Stomach (tissue), 8 donors: ENCODE measurements at regions not wholly inside any gene's neighbourhood (a gene's known extent, or its start where the extent isn't known, plus 50 kb on each side); places are given as distances from the start of the nearest gene placed in this dataset.
A peak's percentile ranks its signal among the peaks of the same experiment; 100 is the strongest.

Source experiments
- DNase-seq, 2 donors: peaks; one replicate each; pipeline versions ENCODE4 v3.0.0 to v3.0.0-alpha.2; 2013 to 2019
- H3K27ac ChIP-seq, 5 donors: fragments of 200-600 bp in 4 of 5; sonication (generic) in 4 of 5; one replicate each; pipeline ENCODE4 v1.5.1; 2013 to 2019; ENCODE audit warnings: mild to moderate bottlenecking in 1 of 5, moderate library complexity in 1 of 5
- H3K27me3 ChIP-seq, 3 donors: fragments of 200-600 bp; sonication (generic); one replicate each; pipeline ENCODE4 v1.5.1; 2017 to 2019; ENCODE audit warnings: mixed run types in 1 of 3
- H3K36me3 ChIP-seq, 4 donors: fragments of 200-600 bp; sonication (generic); 1 replicate in 3 of 4; 2 replicates in 1 of 4; pipeline ENCODE4 v1.5.1; 2016 to 2019
- H3K4me1 ChIP-seq, 4 donors: fragments of 200-600 bp; sonication (generic); one replicate each; pipeline ENCODE4 v1.5.1; 2016 to 2019
- H3K4me3 ChIP-seq, 4 donors: fragments of 200-600 bp; sonication (generic) in 3 of 4; one replicate each; pipeline ENCODE4 v1.5.1; 2016 to 2019; ENCODE audit warnings: mild to moderate bottlenecking in 1 of 4
- H3K9me3 ChIP-seq, 4 donors: fragments of 200-600 bp; sonication (generic); one replicate each; pipeline ENCODE4 v1.5.1; 2016 to 2019
- EP300 ChIP-seq: sonication (generic); formaldehyde crosslinking; IDR thresholded peaks from one replicate; pipeline ENCODE4 v1.6.1; 2017; ENCODE audit warnings: antibody characterized with exemption
- POLR2A ChIP-seq, 4 donors: fragments of 450-650 bp; IDR thresholded peaks; one replicate each; pipeline ENCODE4 v1.6.1; 2016; ENCODE audit warnings: antibody characterized with exemption in 4 of 4, control low read depth in 2 of 4, mild to moderate bottlenecking in 1 of 4, moderate library complexity in 1 of 4
- POLR2AphosphoS5 ChIP-seq, 3 donors: sonication (generic); formaldehyde crosslinking; IDR thresholded peaks; one replicate each; pipeline ENCODE4 v1.6.1; 2016; ENCODE audit warnings: antibody characterized with exemption in 3 of 3
- WGBS, 5 donors: extraction: QIAGEN DNeasy Blood & Tissue Kit in 3 of 5; methylation state at CpG; one replicate each; pipeline versions ENCODE4 v1.1.5 to v1.1.7; 2013 to 2018; 5-methylcytosine and 5-hydroxymethylcytosine counted together
- intact Hi-C: fragments of 100-400 bp; cut with DNase I; formaldehyde crosslinking; loops from one replicate; pipeline ENCODE4 v1.15.1; 2023; ENCODE audit warnings: low total_unique reads
- TF ChIP-seq, protein P1 (sequence below), 7 experiments: fragments of 450-650 bp in 4 of 7; fragments of 200-600 bp in 3 of 7; sonication (generic) in 3 of 7; IDR thresholded peaks; one replicate each; pipeline ENCODE4 v1.5.1; 2016 to 2019; ENCODE audit warnings: antibody characterized with exemption in 7 of 7, control low read depth in 2 of 7, mild to moderate bottlenecking in 1 of 7
- donor health status: healthy with polysubstance abuse.
- donor health status: Bipolar disorder and iron deficiency.
- donor health status: healthy.

DNA sequence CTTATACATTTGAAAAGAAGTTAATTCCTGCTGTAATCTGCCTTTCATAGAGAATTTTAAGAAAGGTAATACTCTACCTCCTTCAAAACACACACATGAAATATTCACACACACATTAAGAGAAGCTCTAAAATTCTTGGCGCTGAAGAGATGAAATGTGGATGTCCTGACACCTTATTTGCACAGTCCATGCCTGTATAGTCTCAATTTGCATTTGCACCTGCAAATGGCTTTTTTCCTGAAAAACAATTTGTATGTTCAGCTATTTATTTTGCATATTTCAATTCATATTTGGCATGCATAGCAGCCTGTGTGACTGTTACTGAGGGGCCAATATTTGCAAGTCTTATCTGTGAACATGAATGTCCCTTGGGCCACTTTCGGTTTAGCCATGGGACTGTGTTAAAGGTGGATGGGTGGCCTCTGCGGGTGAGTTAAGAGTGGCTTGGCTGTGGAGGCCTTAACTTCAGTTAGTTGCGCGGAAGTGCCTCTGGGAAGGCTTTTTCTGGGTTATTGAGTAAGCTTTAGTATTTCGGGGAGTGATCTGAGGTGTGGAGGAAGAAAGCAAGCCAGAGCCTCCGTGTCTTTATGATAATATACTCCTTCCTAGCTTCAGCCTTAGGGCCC, 443.3 kb upstream of the FAT1 start:
- H3K27ac ChIP-seq = peak overlapping the region in 2 of 5 donors; percentile 4 to 77
- no peak for TF ChIP-seq POLR2A (IDR thresholded peaks at IDR 0.05)
- TF ChIP-seq POLR2AphosphoS5 (IDR thresholded peaks at IDR 0.05) = no peak
- TF ChIP-seq, protein P1, sequence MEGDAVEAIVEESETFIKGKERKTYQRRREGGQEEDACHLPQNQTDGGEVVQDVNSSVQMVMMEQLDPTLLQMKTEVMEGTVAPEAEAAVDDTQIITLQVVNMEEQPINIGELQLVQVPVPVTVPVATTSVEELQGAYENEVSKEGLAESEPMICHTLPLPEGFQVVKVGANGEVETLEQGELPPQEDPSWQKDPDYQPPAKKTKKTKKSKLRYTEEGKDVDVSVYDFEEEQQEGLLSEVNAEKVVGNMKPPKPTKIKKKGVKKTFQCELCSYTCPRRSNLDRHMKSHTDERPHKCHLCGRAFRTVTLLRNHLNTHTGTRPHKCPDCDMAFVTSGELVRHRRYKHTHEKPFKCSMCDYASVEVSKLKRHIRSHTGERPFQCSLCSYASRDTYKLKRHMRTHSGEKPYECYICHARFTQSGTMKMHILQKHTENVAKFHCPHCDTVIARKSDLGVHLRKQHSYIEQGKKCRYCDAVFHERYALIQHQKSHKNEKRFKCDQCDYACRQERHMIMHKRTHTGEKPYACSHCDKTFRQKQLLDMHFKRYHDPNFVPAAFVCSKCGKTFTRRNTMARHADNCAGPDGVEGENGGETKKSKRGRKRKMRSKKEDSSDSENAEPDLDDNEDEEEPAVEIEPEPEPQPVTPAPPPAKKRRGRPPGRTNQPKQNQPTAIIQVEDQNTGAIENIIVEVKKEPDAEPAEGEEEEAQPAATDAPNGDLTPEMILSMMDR (IDR thresholded peaks at IDR 0.05) = no peak
- TF ChIP-seq EP300 = no peak
- WGBS, 5 donors = 36 to 60% (median 54%) methylated on average over 7 of the region's 7 CpGs
- peak; percentile 59 to 80 for DNase-seq
- no peaks in the 10 kb centered on the region for H3K27me3 ChIP-seq
- H3K4me1 ChIP-seq = peaks cover 0 to 13% (median 3%) of the 10 kb centered on the region in 4 donors
- no peak overlapping the region for H3K4me3 ChIP-seq
- intact Hi-C loops = no loop called here
- H3K36me3 ChIP-seq = no peaks in the 10 kb centered on the region
- no peaks in the 10 kb centered on the region for H3K9me3 ChIP-seq

DNA sequence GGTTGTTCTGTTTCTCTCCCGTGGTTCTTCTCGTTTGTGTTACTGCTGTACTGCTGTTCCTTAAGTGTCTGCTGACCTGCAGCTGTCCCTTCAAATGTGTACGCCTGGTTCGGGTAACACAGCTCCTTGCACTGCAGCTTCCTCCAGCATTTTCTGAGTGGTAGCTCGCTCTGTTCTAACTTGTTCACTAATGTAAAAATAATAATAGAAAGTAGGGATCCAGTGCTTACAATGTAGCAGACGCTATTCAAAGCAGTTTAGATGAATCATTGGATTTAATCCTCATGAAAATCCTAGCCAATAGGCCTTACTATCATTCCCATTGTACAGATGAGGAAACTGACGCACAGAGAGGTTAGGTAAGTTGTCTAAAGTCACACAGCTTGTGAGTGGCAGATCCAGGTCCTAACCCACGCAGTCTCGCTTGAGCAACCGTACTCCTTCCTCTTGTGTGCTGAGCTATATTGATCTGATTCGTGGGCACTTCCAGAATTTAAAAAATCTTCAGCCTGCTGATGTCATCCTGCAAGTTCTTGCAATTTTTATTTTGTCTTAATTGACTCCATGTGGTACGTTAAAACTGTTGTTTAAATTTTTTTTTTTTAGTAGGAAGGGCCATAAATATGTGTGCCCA, 448.2 kb upstream of the FAT1 start:
- Histone ChIP-seq H3K9me3 (no peaks in the 10 kb centered on the region), H3K4me3 (no peak overlapping the region), H3K27ac (no peak overlapping the region), H3K4me1 (peaks cover 0 to 10% (median 2%) of the 10 kb centered on the region in 4 donors), H3K36me3 (no peaks in the 10 kb centered on the region), H3K27me3 (no peaks in the 10 kb centered on the region)
- TF ChIP-seq POLR2AphosphoS5 (IDR thresholded peaks at IDR 0.05) = no peak
- intact Hi-C loops = no loop called here
- no peak for DNase-seq
- WGBS, 5 donors = 66 to 79% (median 76%) methylated on average over 12 of the region's 12 CpGs

DNA sequence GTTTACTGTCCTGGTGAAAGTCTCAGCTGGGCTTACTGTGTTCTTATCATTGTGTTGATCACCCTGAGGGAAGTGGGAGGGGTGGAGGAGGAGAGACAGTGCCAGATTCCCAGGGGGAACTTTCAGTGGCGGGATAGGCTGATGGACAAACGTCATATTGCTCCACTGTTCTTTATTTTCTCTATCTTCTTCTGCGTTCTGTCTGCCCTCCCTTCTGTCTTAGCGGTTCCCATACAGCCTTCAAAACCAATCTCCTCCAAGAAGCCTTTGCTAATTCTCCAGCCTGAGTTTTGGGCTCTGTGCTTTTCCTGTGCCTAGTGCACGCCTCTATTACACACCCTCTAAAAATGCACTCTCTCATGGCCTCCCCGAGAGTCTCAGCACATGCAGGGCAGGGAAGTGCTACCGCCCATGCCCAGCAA, 448.7 kb upstream of the FAT1 start:
- H3K4me1 ChIP-seq = peaks cover 0 to 7% (median 0%) of the 10 kb centered on the region in 4 donors
- no peaks in the 10 kb centered on the region for H3K36me3 ChIP-seq
- no peaks in the 10 kb centered on the region for H3K27me3 ChIP-seq
- no peak overlapping the region for H3K27ac ChIP-seq
- TF ChIP-seq, protein P1 (IDR thresholded peaks at IDR 0.05) = no peak
- TF ChIP-seq POLR2A (IDR thresholded peaks at IDR 0.05) (no peak), EP300 (no peak), POLR2AphosphoS5 (IDR thresholded peaks at IDR 0.05) (no peak)
- H3K4me3 ChIP-seq = no peak overlapping the region
- 50 to 65% (median 61%) methylated on average over 7 of the region's 7 CpGs for WGBS, 5 donors
- DNase-seq = no peak
- intact Hi-C loops = no loop called here
- no peaks in the 10 kb centered on the region for H3K9me3 ChIP-seq

DNA sequence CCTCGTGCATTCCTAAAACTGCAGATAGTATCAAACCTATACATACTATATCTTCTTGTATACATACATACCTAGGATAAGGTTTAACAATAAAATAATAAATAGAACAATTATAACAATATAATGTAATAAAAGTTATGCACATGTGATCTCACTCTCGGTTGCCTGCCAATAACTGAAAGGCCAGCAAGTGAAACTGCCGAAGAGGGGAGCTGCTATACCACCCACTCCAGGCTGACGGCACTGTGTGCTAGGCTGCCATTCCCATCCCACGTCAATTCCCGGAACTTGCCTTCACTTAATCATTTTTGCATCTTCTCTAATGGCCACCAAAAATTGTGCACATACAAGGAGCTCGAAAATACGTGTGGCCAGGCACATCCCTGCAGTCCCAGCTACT, 451.1 kb upstream of the FAT1 start:
- WGBS, 5 donors = 78 to 89% (median 81%) methylated on average over 8 of the region's 8 CpGs
- Histone ChIP-seq H3K27ac (no peak overlapping the region), H3K36me3 (no peaks in the 10 kb centered on the region), H3K27me3 (no peaks in the 10 kb centered on the region), H3K4me3 (no peak overlapping the region), H3K4me1 (no peaks in the 10 kb centered on the region), H3K9me3 (no peaks in the 10 kb centered on the region)
- no peak for TF ChIP-seq EP300
- TF ChIP-seq POLR2A (IDR thresholded peaks at IDR 0.05) = no peak
- TF ChIP-seq, protein P1 (IDR thresholded peaks at IDR 0.05) = no peak
- TF ChIP-seq POLR2AphosphoS5 (IDR thresholded peaks at IDR 0.05) = no peak
- no peak for DNase-seq
- intact Hi-C loops = no loop called here

DNA sequence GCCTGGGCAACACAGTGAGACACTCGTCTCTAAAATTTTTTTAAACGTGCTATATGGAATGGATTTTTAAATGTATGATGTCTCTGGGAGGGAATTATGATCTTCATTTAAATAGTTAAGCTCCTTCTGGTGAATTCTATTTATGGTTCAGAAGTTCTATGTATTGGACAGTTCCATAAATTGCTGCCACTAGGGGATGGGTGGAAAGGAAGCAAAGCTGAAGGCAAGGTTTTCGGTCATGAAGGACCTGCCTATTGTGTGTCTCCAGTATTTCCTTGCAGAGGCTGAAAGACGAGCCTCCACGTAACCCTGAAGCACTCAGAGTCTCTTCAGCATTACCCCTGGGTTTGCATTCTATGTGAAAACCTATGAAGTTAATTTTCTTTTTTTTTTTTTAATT, 451.5 kb upstream of the FAT1 start:
- no peak for DNase-seq
- Histone ChIP-seq H3K27me3 (no peaks in the 10 kb centered on the region), H3K4me3 (no peak overlapping the region), H3K4me1 (no peaks in the 10 kb centered on the region), H3K36me3 (no peaks in the 10 kb centered on the region), H3K27ac (no peak overlapping the region), H3K9me3 (no peaks in the 10 kb centered on the region)
- WGBS, 5 donors = 73 to 87% (median 83%) methylated on average over 5 of the region's 5 CpGs
- intact Hi-C loops = no loop called here
- no peak for TF ChIP-seq EP300
- TF ChIP-seq POLR2A (IDR thresholded peaks at IDR 0.05) = no peak
- TF ChIP-seq POLR2AphosphoS5 (IDR thresholded peaks at IDR 0.05) = no peak
- TF ChIP-seq, protein P1 (IDR thresholded peaks at IDR 0.05) = no peak
